Middle frontal gyrus (tissue), 1 donor: ENCODE measurements at regions not wholly inside any gene's neighbourhood (a gene's known extent, or its start where the extent isn't known, plus 50 kb on each side); places are given as distances from the start of the nearest gene placed in this dataset.

Source experiments
- DNase-seq: peaks from one replicate; pipeline ENCODE4 v3.0.0-alpha.2; 2015; ENCODE audit warnings: low spot score; ENCODE audit errors: extremely low spot score

DNA sequence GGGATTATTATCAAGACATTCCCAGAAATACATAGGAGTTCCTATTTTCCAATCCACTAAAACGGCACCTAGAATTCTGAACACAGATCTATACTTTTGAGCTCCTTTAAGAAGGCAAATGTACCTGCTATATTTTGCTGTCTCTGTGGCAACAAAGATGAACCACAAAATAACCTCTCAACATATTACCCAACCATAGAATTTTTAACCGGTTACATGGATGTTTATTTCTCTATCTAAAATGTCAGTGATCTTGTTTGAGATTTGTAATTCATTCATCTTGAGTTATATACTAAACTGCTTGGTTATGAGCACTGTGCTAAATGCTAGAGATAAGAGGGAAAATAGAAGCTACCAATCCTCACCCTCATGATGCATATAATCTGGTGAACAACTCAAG lies 117.5 kb upstream of the HMGCLL1 start:
- DNase-seq, result no peak

GRCh38 chr6:55696041-55696440 lies 117.0 kb upstream of the HMGCLL1 start:
- DNase-seq, result no peak

DNA sequence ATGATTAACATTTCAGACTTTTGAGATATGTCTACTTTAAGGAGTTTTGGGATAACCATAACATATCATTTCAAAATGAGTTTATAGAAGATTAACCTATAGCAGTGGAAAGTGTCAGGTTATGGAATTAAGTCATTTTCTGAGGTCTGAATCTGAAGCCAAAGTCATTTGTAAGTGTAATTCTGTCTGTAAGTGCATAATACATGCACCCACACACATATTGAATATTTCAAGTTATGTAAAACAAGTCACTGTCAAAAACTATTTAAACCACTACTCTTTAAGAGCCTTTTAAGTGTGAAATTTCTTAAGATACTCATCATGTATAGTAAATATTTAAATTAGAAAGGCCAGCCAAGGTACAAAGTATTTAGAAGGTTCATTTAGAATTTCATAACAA lies 115.8 kb upstream of the HMGCLL1 start:
- no peak for DNase-seq

DNA sequence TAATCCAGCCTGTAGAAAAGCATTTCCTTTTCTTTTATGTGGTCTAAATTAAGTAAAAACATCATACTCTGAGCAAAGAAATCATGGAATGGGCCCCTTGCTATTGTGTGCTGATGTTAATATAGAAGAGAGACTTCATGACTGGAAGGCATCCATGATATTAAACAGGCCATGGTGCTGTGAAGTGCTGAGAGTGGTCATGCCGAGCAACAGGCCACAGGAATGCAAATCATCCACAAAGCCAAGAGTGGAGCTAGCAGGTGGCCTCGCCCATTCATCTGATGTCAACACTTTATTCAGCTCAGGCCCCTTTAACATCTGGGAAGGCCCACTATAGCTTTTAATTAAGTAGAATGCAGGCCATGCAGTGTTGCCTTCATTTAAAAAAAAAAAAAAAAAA lies 115.2 kb upstream of the HMGCLL1 start:
- no peak for DNase-seq

DNA sequence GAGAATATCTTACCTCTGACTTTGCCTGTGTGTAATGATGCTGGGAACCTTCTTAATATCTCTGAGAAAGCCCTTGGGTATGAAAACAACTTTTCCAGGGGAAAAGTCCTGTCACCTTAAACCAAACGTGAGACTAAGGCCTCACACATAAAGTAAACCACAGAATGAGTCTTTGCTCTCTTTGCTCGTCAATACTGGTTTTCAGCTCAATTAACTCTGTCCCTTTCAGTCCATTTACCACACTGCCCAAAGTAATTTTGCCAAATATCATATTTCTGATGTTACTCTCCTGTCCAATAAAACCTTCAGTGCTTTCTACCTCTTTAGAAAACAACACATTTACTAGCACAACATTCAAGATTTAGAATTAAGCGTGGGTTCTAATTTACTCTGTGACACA lies 100.5 kb upstream of the HMGCLL1 start:
- no peak for DNase-seq

- DNase-seq, result no peak
Measured at GRCh38 chr6:55678330-55679224, 99.6 kb upstream of the HMGCLL1 start.

DNA sequence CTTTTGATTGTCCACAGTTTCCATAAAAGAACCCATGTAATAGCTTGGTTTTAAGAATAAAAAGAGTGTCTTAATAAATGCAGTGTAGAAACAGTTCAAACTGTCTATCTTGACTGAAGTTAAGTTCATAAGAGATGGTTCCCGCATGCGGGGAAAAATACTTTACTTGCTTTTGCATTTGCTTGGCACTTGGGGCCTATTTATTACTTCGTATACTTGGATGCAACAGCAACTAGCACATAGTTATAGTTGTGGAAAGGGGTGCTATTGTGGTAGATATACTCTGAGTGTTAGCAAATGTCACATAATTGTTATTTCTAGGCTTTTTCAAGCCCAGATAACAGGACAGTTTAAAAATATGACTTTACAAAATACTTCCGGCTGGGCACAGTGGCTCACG lies 97.7 kb upstream of the HMGCLL1 start:
- no peak for DNase-seq

DNA sequence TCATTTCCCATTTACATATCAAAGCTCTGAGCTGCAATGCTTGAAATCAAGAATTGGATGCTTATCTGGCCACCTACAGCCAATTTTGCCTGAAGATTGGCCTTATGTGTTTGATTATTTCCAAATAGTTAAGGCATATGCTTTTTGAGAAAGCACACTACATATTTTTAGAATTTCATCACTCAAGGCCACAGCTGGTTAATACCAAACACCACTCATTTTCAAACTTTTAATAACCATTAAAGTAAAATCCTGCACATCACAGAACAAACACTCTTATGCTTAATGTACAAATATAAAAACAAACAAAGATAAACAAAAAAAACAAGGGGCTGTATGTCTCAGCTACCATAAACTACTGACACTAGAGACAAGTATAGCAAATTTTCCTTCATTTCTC lies 96.9 kb upstream of the HMGCLL1 start:
- no peak for DNase-seq

DNA sequence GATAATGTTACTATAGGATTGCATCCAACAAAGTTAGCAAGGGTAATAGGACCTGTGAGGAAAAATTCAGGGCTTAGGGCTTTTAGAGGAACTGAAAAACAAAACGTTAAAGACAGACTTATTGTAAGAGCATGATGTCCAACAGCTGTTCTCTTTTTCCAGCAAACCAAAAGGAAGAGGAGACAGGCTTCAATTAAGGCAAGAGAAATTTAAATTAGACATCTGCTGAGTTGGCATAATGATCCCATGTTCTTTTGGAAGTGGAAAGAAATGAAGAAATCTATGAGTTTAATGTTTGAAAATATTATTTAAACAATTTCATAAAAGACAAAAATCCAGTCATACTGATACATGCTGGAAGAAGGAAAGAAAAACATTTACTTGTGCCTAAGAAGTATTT lies 95.7 kb upstream of the HMGCLL1 start:
- DNase-seq, result no peak

GRCh38 chr6:55670850-55671413 lies 91.9 kb upstream of the HMGCLL1 start:
- no peak for DNase-seq

DNA sequence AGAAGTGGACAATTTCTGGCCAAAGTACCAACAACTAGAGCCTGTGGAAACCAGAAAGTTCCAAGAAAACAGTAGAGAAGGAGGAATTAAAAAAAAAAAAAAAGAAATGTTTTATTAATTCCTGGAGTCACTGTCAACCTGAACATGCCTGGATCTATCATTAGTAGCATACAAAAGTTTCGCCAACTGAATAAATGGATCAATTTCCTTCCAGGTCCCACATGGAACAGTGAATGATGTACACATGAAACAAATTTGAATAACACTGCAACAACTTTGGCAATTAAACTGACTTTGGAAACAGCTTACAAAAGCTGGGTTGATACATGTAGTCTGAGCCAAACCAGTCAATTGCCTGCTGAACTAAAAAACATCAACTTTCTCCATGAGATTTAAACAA lies 90.0 kb upstream of the HMGCLL1 start:
- DNase-seq, result no peak

DNA sequence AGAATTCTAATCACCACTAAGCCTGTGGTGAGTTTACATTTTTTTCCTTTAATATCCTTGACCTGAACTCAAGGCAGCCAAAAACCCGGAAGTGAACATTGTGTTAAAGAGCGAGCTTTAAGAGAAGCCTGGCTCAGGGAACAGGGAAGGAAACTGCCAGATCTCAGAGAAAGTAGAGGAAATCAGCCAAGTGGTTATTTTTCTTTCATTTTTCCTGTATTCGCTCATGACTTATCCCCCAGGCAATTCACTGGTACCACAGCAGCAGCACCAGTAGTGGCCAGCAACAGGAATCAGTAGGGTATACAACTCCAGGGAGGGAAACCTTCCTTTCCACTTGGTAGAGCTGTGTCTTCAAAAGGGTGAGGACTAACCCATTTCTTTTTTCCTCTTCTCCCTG lies 89.6 kb upstream of the HMGCLL1 start:
- DNase-seq, result no peak

GRCh38 chr6:55667341-55667740 lies 88.3 kb upstream of the HMGCLL1 start:
- DNase-seq, result no peak

DNA sequence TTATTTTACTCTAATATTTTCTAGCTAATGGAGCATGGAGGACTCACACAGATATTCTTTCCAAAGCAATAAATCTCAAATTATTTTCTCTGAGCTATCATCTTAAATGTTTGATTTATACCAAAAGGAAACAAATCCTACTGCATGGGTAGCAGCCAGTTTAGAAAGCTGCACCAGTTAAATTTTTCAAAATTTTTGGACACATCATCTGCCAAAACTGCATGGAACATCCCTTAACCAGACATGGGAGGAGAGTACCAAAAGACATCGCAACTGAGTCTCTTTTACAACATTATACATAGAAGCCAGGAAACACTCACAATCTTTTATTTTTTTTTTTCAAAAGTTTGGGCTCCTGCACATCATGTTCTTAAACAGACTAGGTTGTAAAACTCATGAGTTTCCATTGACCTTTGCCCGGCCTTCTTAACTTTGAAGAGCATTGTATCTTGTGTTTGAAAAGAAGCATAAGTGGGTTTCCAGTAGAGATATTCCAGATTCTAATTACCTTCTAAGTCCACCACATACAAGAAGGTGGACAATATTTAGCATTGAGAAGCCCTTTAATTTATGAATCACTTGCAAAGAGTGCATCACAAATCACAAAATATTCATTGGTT lies 87.7 kb upstream of the HMGCLL1 start:
- DNase-seq, result no peak

DNA sequence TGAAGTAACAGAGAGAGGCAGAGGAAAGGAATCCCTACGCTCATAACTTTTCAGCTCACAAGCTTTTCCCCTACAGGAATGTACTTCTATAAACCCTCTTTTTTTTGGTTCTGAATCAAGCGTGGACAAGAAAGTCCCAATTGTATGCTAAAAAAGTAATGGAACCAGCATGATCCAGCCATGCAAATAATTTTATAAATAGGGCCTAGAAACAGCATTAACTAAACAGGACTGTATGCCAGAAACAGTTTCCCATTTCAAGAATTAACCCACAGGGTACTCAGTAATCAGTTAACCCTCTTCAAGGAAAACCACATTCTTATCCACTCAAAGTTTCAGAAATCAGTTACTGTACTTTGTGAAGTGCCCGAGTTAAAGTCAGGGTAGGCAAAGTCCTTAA lies 87.0 kb upstream of the HMGCLL1 start:
- no peak for DNase-seq

- no peak for DNase-seq
Measured at GRCh38 chr6:55664591-55665587, 85.9 kb upstream of the HMGCLL1 start.

DNA sequence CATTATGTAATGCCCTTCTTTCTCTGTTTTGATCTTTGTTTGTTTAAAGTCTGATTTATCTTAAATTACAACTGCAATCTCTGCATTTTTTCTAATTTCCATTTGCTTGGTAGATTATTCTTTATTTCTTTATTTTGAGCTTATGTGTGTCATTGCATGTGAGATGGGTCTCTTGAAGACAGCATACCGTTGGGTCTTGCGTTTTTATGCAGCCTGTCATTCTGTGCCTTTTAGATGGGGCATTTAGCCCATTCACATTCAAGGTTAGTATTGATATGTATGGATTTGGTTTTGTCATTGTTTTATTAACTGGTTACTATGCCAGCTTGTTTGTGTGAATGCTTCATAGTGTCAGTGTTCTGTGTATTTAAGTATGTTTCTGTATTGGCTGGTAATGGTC lies 84.9 kb upstream of the HMGCLL1 start:
- DNase-seq, result no peak

DNA sequence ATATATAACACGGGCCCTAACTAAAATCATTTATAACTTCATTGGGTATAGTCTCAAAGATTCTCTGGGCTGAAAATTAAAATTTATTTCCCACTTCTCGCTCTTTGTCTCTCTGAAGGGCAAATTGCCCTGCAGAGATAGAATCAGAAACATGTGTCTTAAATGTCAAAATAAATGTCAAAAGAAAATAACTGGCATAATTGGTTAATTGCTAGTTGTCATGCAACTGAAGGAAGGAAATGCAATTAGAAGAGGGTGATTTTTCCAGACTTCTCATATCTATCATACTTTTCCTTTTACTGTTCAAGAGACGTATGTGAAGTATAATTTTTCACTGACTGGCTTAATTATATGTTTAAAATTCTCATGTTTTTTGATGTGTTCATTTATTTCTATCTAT lies 80.3 kb upstream of the HMGCLL1 start:
- DNase-seq, result no peak

DNA sequence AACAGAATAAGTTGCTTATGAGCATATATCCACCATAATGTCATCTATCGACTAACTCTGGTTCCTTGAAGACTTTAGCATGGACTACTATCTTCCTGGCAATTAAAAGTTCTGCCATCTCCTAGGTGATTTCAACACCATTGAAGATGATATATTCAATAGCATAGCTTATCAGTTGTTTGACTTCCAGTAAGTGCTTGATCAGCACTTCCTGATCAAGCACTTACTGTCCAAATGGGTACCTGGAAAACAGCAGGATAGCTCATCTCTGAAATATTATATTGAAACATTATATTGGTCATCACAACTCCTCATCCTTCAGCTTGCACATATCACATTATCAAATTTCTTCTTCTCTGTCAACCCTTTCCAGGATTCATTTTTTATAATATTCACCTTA lies 75.5 kb upstream of the HMGCLL1 start:
- no peak for DNase-seq

- no peak for DNase-seq
Measured at GRCh38 chr6:55652429-55652828, 73.4 kb upstream of the HMGCLL1 start.

DNA sequence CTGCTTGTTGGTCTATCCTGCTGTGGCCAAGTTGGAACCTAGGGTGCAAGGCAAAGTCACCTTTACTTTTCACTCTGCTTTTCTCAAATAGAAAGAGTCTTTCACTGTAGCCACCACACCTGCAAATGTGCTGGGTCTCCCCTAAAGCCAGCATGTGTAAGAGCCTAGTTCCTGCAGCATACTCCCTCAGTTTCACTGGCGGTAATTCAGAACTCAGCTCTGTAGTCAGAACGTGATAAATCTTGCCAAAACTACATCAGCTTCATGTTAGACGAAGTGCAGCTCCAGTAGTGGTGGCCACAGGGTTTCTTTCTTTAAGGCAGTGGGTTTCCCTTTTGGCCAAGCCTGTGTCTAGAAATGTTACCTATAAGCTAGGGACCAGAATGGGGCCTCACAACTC lies 72.0 kb upstream of the HMGCLL1 start:
- no peak for DNase-seq

GRCh38 chr6:55643861-55644260 lies 64.9 kb upstream of the HMGCLL1 start:
- peak; percentile 22 for DNase-seq
